ENCODE measurements at regions not wholly inside any gene's neighbourhood (a gene's known extent, or its start where the extent isn't known, plus 50 kb on each side); places are given as distances from the start of the nearest gene placed in this dataset.

- ATAC-seq (ENCODE audit: low read depth) (no peak), DNase-seq (no peak)
- Histone ChIP-seq H4K20me1 (ENCODE audit: control insufficient read depth, insufficient read depth, low read length, poor library complexity, severe bottlenecking) (no peaks in the 10 kb centered on the region), H3K27me3 (replicated peaks in 1 of 4; ENCODE audit: control extremely low read depth in 1 of 4, control insufficient read depth in 3 of 4, insufficient read depth in 4 of 4, low read length in 3 of 4) (peaks cover 0 to 20% (median 4%) of the 10 kb centered on the region in 4 experiments), H3K36me3 (replicated peaks in 1 of 2; ENCODE audit: control extremely low read depth in 1 of 2, control insufficient read depth in 1 of 2, extremely low read depth in 1 of 2, insufficient read depth in 2 of 2, low read length in 1 of 2) (no peaks in the 10 kb centered on the region), H3K9me3 (ENCODE audit: control extremely low read depth in 1 of 3, control insufficient read depth in 2 of 3, insufficient read depth in 1 of 3, low read length in 2 of 3) (no peaks in the 10 kb centered on the region), H2AFZ (ENCODE audit: insufficient read depth, low read depth, low read length, poor library complexity, severe bottlenecking) (no peak overlapping the region), H3K4me3 (ENCODE audit: control extremely low read depth in 1 of 5, extremely low read depth in 1 of 5, insufficient read depth in 1 of 5, low read depth in 2 of 5, low read length in 4 of 5) (no peak overlapping the region), H3K4me1 (ENCODE audit: control insufficient read depth in 2 of 2, insufficient read depth in 2 of 2, low read length in 2 of 2) (no peaks in the 10 kb centered on the region), H3K27ac (ENCODE audit: low read length in 2 of 2) (no peak overlapping the region), H3K4me2 (replicated peaks; ENCODE audit: low read depth, low read length, poor library complexity, severe bottlenecking) (no peak overlapping the region), H3K79me2 (ENCODE audit: control insufficient read depth, insufficient read depth, low read length) (no peaks in the 10 kb centered on the region), H3K9ac (ENCODE audit: low read length) (no peak overlapping the region)
- no CpG with 5 or more reads among the region's 1 CpG for WGBS (ENCODE audit: insufficient coverage)
- H3K27me3 Mint-ChIP-seq: peaks cover 51% of the 10 kb centered on the region
- H3K27ac Mint-ChIP-seq: no peak overlapping the region
- H3K4me1 Mint-ChIP-seq: no peaks in the 10 kb centered on the region
- H3K4me3 Mint-ChIP-seq: no peak overlapping the region
- TF ChIP-seq EZH2 (IDR thresholded peaks at IDR 0.05; ENCODE audit: borderline replicate concordance, insufficient read depth, low read depth, low read length, poor library complexity, severe bottlenecking) (no peak), CTCF (IDR thresholded peaks at IDR 0.05) (no peak)
- intact Hi-C loops (cut with micrococcal nuclease): no loop called here
- no peaks in the 10 kb centered on the region for H3K9me3 Mint-ChIP-seq (ENCODE audit: insufficient read depth)
- POLR2A ChIA-PET: no interaction called here
- CTCF ChIA-PET: interaction anchor here (0.7 to 5.3 kb wide), 3 partner anchors 8 to 98 kb away, joined by 3 to 34 read pairs (median 4); no protein-coding TSS in a partner anchor
Observed at GRCh38 chr14:21988413-21988812, 314.8 kb upstream of the OR4E1 start.

- Histone ChIP-seq H3K27ac (ENCODE audit: low read length in 2 of 2) (no peak overlapping the region), H3K4me2 (replicated peaks; ENCODE audit: low read depth, low read length, poor library complexity, severe bottlenecking) (no peak overlapping the region), H3K79me2 (ENCODE audit: control insufficient read depth, insufficient read depth, low read length) (no peaks in the 10 kb centered on the region), H3K4me1 (ENCODE audit: control insufficient read depth in 2 of 2, insufficient read depth in 2 of 2, low read length in 2 of 2) (no peaks in the 10 kb centered on the region), H4K20me1 (ENCODE audit: control insufficient read depth, insufficient read depth, low read length, poor library complexity, severe bottlenecking) (no peaks in the 10 kb centered on the region), H3K9me3 (ENCODE audit: control extremely low read depth in 1 of 3, control insufficient read depth in 2 of 3, insufficient read depth in 1 of 3, low read length in 2 of 3) (no peaks in the 10 kb centered on the region), H3K36me3 (replicated peaks in 1 of 2; ENCODE audit: control extremely low read depth in 1 of 2, control insufficient read depth in 1 of 2, extremely low read depth in 1 of 2, insufficient read depth in 2 of 2, low read length in 1 of 2) (no peaks in the 10 kb centered on the region), H3K9ac (ENCODE audit: low read length) (no peak overlapping the region), H3K27me3 (replicated peaks in 1 of 4; ENCODE audit: control extremely low read depth in 1 of 4, control insufficient read depth in 3 of 4, insufficient read depth in 4 of 4, low read length in 3 of 4) (peaks cover 0 to 17% (median 2%) of the 10 kb centered on the region in 4 experiments), H3K4me3 (ENCODE audit: control extremely low read depth in 1 of 5, extremely low read depth in 1 of 5, insufficient read depth in 1 of 5, low read depth in 2 of 5, low read length in 4 of 5) (no peak overlapping the region), H2AFZ (ENCODE audit: insufficient read depth, low read depth, low read length, poor library complexity, severe bottlenecking) (no peak overlapping the region)
- intact Hi-C loops (cut with micrococcal nuclease): no loop called here
- Mint-ChIP-seq H3K4me1 (no peaks in the 10 kb centered on the region), H3K27me3 (peaks cover 46% of the 10 kb centered on the region), H3K4me3 (no peak overlapping the region), H3K27ac (no peak overlapping the region), H3K9me3 (ENCODE audit: insufficient read depth) (no peaks in the 10 kb centered on the region)
- DNase-seq (no peak), ATAC-seq (ENCODE audit: low read depth) (no peak)
- ChIA-PET POLR2A (no interaction called here), CTCF (interaction anchor here (0.7 to 5.3 kb wide), 3 partner anchors 9 to 98 kb away, joined by 3 to 34 read pairs (median 4); no protein-coding TSS in a partner anchor)
- TF ChIP-seq EZH2 (IDR thresholded peaks at IDR 0.05; ENCODE audit: borderline replicate concordance, insufficient read depth, low read depth, low read length, poor library complexity, severe bottlenecking) (no peak), CTCF (IDR thresholded peaks at IDR 0.05) (peak; percentile 17)
- 30% methylated on average over 2 of the region's 3 CpGs for whole genome bisulfite sequencing (ENCODE audit: insufficient coverage)
Observed at GRCh38 chr14:21987937-21988336, 314.3 kb upstream of the OR4E1 start.
